OCI-LY7 (cell line): ENCODE measurements at regions not wholly inside any gene's neighbourhood (a gene's known extent, or its start where the extent isn't known, plus 50 kb on each side); places are given as distances from the start of the nearest gene placed in this dataset.

ENCODE experiments used
- BruUV-seq: library from RNA; stranded (reverse); fragments of 400-500 nt; replicated peaks from 2 replicates; lab custom pipeline; 2021; lab: Mats Ljungman, UMichigan
- CTCF ChIA-PET: fragments of 300-600 bp; sonication (Branson Sonifier 250); formaldehyde crosslinking; loops from one replicate; lab custom pipeline; 2022; ENCODE audit warnings: antibody characterized with exemption; ENCODE audit not compliant: unreplicated experiment; lab: Charles Lee
- POLR2A ChIA-PET: fragments of 300-600 bp; sonication (Branson Sonifier 250); formaldehyde crosslinking; loops from one replicate; lab custom pipeline; 2022; ENCODE audit warnings: antibody characterized with exemption; lab: Charles Lee
- DNase-seq: peaks from one replicate; pipeline ENCODE4 v3.0.0-alpha.2; 2015; ENCODE audit warnings: low spot score
- H2AFZ ChIP-seq: fragments of 200-600 bp; sonication (generic), shearing (Covaris generic); 2 replicates; pipeline ENCODE4 v1.6.1; 2014; ENCODE audit warnings: mild to moderate bottlenecking, antibody characterized with exemption, low read length, moderate library complexity
- H3K27ac ChIP-seq: fragments of 200-600 bp; sonication (generic); 2 replicates; pipeline ENCODE4 v1.5.1; 2014; ENCODE audit warnings: mixed run types, low read depth, mild to moderate bottlenecking, moderate library complexity, low read length, inconsistent platforms; ENCODE audit not compliant: poor library complexity, severe bottlenecking
- H3K36me3 ChIP-seq: fragments of 200-600 bp; sonication (generic); 2 replicates; pipeline ENCODE4 v1.6.1; 2014; ENCODE audit warnings: mild to moderate bottlenecking, antibody characterized with exemption, low read length, moderate library complexity, mixed read lengths; ENCODE audit not compliant: insufficient read depth
- H3K4me1 ChIP-seq: fragments of 200-600 bp; sonication (generic); 2 replicates; pipeline ENCODE4 v1.5.1; 2014; ENCODE audit warnings: mild to moderate bottlenecking, low read length; ENCODE audit not compliant: insufficient read depth, poor library complexity, severe bottlenecking
- H3K4me2 ChIP-seq: fragments of 200-600 bp; sonication (generic); 2 replicates; pipeline ENCODE4 v1.6.1; 2014; ENCODE audit warnings: mild to moderate bottlenecking, low read length
- H3K4me3 ChIP-seq: fragments of 200-600 bp; sonication (generic); 2 replicates; pipeline ENCODE4 v1.5.1; 2014; ENCODE audit warnings: mild to moderate bottlenecking, low read depth, low read length; ENCODE audit not compliant: poor library complexity, severe bottlenecking
- H3K79me2 ChIP-seq: fragments of 200-600 bp; sonication (generic); 2 replicates; pipeline ENCODE4 v1.6.1; 2016; ENCODE audit warnings: low read depth, mild to moderate bottlenecking, low read length, moderate library complexity, mixed read lengths; ENCODE audit not compliant: insufficient read depth
- H3K9me2 ChIP-seq: fragments of 200-600 bp; sonication (generic); 2 replicates; pipeline ENCODE4 v1.6.1; 2016; ENCODE audit warnings: mild to moderate bottlenecking, low read length, mixed read lengths; ENCODE audit not compliant: insufficient read depth
- H3K9me3 ChIP-seq: fragments of 200-600 bp; sonication (generic); 2 replicates; pipeline ENCODE4 v1.6.1; 2014; ENCODE audit warnings: mild to moderate bottlenecking, mixed run types, low read length, mixed read lengths
- H4K20me1 ChIP-seq: fragments of 200-600 bp; sonication (generic); 2 replicates; pipeline ENCODE4 v1.6.1; 2014; ENCODE audit warnings: mild to moderate bottlenecking, antibody characterized with exemption, low read length, moderate library complexity, mixed read lengths; ENCODE audit not compliant: insufficient read depth
- EZH2phosphoT487 ChIP-seq: fragments of 200-600 bp; sonication (generic); IDR thresholded peaks from 2 replicates; pipeline ENCODE4 v1.6.1; 2018; ENCODE audit warnings: low read depth, borderline replicate concordance, mild to moderate bottlenecking, mixed run types, antibody characterized with exemption, low read length, moderate library complexity, mixed read lengths
- intact Hi-C: fragments of 100-400 bp; cut with micrococcal nuclease; formaldehyde crosslinking; loops from one replicate; pipeline ENCODE4 v1.10.0; 2022; ENCODE audit not compliant: unreplicated experiment
- TF ChIP-seq, protein P1 (sequence below): fragments of 200-600 bp; sonication (generic); conservative IDR thresholded peaks from 2 replicates; pipeline ENCODE4 v1.5.1; 2014; ENCODE audit warnings: mild to moderate bottlenecking, antibody characterized with exemption, low read length, moderate library complexity, mixed read lengths

DNA sequence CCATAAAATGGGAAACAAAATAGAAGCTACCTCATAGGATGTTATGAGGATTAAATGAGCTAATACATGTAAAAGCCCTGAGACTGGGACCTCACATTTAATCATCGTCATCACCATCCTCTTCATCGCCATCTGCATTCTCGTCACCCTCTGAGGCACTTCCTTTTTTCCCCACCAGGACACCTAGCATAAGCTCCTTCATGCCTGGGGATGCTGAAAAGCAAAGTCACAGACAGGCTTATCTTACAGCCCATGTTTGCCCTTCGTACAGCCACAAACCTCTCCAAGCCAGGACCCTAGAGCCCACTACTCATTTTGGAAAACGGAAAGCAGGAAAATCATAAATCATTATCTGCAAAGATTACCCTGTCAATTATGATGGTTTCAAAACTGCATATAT is 249.6 kb downstream of the GPAM start:
- Histone ChIP-seq H3K9me3 (no peaks in the 10 kb centered on the region), H3K4me1 (no peaks in the 10 kb centered on the region), H3K79me2 (no peaks in the 10 kb centered on the region), H4K20me1 (no peaks in the 10 kb centered on the region), H3K27ac (no peak overlapping the region), H3K9me2 (no peaks in the 10 kb centered on the region), H2AFZ (no peak overlapping the region), H3K4me3 (no peak overlapping the region), H3K4me2 (no peak overlapping the region), H3K36me3 (no peaks in the 10 kb centered on the region)
- BruUV-seq = no TSS peak
- ChIA-PET POLR2A (interaction anchor here (0.7 to 1.0 kb wide), 2 partner anchors 12 to 189 kb away, joined by 3 to 7 read pairs; no protein-coding TSS in a partner anchor), CTCF (no interaction called here)
- intact Hi-C loops = no loop called here
- TF ChIP-seq, protein P1, sequence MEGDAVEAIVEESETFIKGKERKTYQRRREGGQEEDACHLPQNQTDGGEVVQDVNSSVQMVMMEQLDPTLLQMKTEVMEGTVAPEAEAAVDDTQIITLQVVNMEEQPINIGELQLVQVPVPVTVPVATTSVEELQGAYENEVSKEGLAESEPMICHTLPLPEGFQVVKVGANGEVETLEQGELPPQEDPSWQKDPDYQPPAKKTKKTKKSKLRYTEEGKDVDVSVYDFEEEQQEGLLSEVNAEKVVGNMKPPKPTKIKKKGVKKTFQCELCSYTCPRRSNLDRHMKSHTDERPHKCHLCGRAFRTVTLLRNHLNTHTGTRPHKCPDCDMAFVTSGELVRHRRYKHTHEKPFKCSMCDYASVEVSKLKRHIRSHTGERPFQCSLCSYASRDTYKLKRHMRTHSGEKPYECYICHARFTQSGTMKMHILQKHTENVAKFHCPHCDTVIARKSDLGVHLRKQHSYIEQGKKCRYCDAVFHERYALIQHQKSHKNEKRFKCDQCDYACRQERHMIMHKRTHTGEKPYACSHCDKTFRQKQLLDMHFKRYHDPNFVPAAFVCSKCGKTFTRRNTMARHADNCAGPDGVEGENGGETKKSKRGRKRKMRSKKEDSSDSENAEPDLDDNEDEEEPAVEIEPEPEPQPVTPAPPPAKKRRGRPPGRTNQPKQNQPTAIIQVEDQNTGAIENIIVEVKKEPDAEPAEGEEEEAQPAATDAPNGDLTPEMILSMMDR = no peak
- no peak for TF ChIP-seq EZH2phosphoT487
- DNase-seq = no peak

- intact Hi-C loops = no loop called here
Observed at GRCh38 chr10:111934931-111935330, 248.6 kb downstream of the GPAM start.

DNA sequence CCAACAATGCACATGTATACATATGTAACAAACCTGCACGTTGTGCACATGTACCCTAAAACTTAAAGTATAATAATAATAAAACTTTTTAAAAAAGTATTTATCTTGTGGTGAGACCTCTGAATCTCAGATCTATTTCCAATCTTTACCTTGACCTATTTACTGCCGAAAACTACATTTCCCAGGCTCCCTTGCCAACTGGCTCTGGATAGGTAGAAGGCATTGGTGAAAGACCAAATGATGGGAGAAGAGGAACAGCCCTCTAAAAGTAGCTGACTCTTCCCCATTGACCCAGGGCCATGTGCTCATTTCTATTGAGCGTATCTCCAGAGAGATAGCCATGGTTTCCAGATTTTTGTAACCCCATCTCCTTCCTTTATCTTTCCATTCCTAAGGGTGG is 247.4 kb downstream of the GPAM start:
- Histone ChIP-seq H3K36me3 (no peaks in the 10 kb centered on the region), H3K9me2 (no peaks in the 10 kb centered on the region), H3K9me3 (no peaks in the 10 kb centered on the region), H2AFZ (no peak overlapping the region), H3K4me2 (no peak overlapping the region), H3K4me3 (no peak overlapping the region), H3K4me1 (no peaks in the 10 kb centered on the region), H4K20me1 (no peaks in the 10 kb centered on the region), H3K27ac (no peak overlapping the region), H3K79me2 (no peaks in the 10 kb centered on the region)
- no TSS peak for BruUV-seq
- intact Hi-C loops = no loop called here
- POLR2A ChIA-PET = no interaction called here
- DNase-seq = no peak
- CTCF ChIA-PET = no interaction called here
- no peak for TF ChIP-seq EZH2phosphoT487
- TF ChIP-seq, protein P1 = no peak

More at GRCh38 chr10:111934931-111935330, 248.6 kb downstream of the GPAM start:
- Histone ChIP-seq H4K20me1 (no peaks in the 10 kb centered on the region), H3K4me2 (no peak overlapping the region), H3K4me1 (no peaks in the 10 kb centered on the region), H2AFZ (no peak overlapping the region), H3K27ac (no peak overlapping the region), H3K9me3 (no peaks in the 10 kb centered on the region), H3K36me3 (no peaks in the 10 kb centered on the region), H3K9me2 (no peaks in the 10 kb centered on the region), H3K79me2 (no peaks in the 10 kb centered on the region), H3K4me3 (no peak overlapping the region)
- ChIA-PET CTCF (no interaction called here), POLR2A (no interaction called here)
- DNase-seq = no peak
- TF ChIP-seq, protein P1 = no peak
- TF ChIP-seq EZH2phosphoT487 = no peak
- BruUV-seq = no TSS peak
